DND-41 (cell line): ENCODE measurements at regions not wholly inside any gene's neighbourhood (a gene's known extent, or its start where the extent isn't known, plus 50 kb on each side); places are given as distances from the start of the nearest gene placed in this dataset.

Experiments used
- ATAC-seq: fragments of 200-7000 bp; cut with Tn5 transposase; 3 replicates; pipeline ENCODE4 v1.9.1; 2021; ENCODE audit warnings: low read depth; ENCODE audit not compliant: insufficient read depth
- DNase-seq: peaks from one replicate; pipeline ENCODE4 v3.0.0-alpha.2; 2020
- H2AFZ ChIP-seq: 2 replicates; pipeline ENCODE4 v1.6.0; 2012; ENCODE audit warnings: low read depth, low read length
- H3K27ac ChIP-seq: 2 replicates; pipeline ENCODE4 v1.5.1; 2012; ENCODE audit warnings: low read length, inconsistent platforms
- H3K27me3 ChIP-seq: fragments of 200-600 bp; sonication (generic); 2 replicates; pipeline ENCODE4 v1.6.0; 2012; ENCODE audit warnings: low read length, mild to moderate bottlenecking, inconsistent platforms; ENCODE audit not compliant: insufficient read depth, poor library complexity
- H3K36me3 ChIP-seq: 2 replicates; pipeline ENCODE4 v1.5.1; 2012; ENCODE audit warnings: low read length, inconsistent platforms; ENCODE audit not compliant: insufficient read depth
- H3K4me1 ChIP-seq: 2 replicates; pipeline ENCODE4 v1.5.1; 2012; ENCODE audit warnings: mild to moderate bottlenecking, low read length; ENCODE audit not compliant: insufficient read depth
- H3K4me2 ChIP-seq: 2 replicates; pipeline ENCODE4 v1.6.0; 2012; ENCODE audit warnings: mild to moderate bottlenecking, moderate library complexity, low read length, inconsistent platforms; ENCODE audit not compliant: insufficient read depth
- H3K4me3 ChIP-seq, 2 experiments: fragments of 200-600 bp in 1 of 2; shearing (Covaris generic) in 1 of 2; 2 replicates each; pipeline ENCODE4 v1.5.1; 2012 to 2016; ENCODE audit warnings: inconsistent platforms in 2 of 2, low read length in 2 of 2, mild to moderate bottlenecking in 2 of 2, low read depth in 1 of 2, moderate library complexity in 1 of 2
- H3K79me2 ChIP-seq: 2 replicates; pipeline ENCODE4 v1.6.0; 2012; ENCODE audit warnings: low read length, inconsistent platforms; ENCODE audit not compliant: insufficient read depth
- H3K9ac ChIP-seq: 2 replicates; pipeline ENCODE4 v1.6.0; 2012; ENCODE audit warnings: low read depth, mild to moderate bottlenecking, inconsistent platforms, low read length, moderate library complexity
- H3K9me3 ChIP-seq: 2 replicates; pipeline ENCODE4 v1.5.1; 2012; ENCODE audit warnings: low read length, moderate library complexity, mild to moderate bottlenecking, inconsistent platforms; ENCODE audit not compliant: insufficient read depth, severe bottlenecking
- H4K20me1 ChIP-seq: 2 replicates; pipeline ENCODE4 v1.6.0; 2012; ENCODE audit warnings: low read length; ENCODE audit not compliant: insufficient read depth
- CTCF ChIP-seq: IDR thresholded peaks from 2 replicates; pipeline ENCODE4 v1.5.1; 2012; ENCODE audit warnings: borderline replicate concordance, low read length, moderate library complexity, mild to moderate bottlenecking; ENCODE audit not compliant: poor library complexity, severe bottlenecking; ENCODE audit errors: extremely low read depth
- EZH2 ChIP-seq: IDR thresholded peaks from 3 replicates; pipeline ENCODE4 v1.6.1; 2012; ENCODE audit warnings: borderline replicate concordance, low read depth, mild to moderate bottlenecking, moderate library complexity, low read length, inconsistent platforms; ENCODE audit not compliant: severe bottlenecking

DNA sequence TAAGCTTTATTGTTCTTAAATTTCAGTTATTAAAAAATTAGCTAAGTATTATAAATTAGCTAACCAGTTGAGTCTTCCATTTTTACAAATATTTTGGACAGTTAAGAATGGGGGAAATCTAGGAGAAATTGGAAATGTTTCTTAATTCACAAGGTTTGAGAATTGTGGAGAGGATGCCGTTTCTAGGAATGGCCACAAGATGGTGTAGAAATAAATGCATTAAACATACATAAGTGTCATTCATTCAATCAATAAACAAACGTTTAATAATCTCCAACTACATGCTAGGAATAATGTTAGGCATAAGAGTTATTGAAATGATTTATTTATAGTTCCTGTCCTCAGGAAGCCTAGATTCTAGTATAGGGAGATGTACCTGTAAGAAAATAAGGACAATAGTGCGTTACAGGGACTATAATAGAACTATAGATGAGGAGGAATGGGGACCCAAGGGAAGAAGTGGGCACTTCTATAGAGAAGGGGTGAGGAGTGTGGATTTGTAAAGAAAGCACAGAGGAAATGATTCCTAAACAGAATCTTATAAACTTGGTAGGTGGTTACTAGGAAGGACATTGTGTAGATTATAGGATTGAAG lies 195.7 kb upstream of the ANK2 start:
- no peak for ATAC-seq
- no peak overlapping the region for H3K27ac ChIP-seq
- H4K20me1 ChIP-seq = no peaks in the 10 kb centered on the region
- H3K9me3 ChIP-seq = no peaks in the 10 kb centered on the region
- H3K4me1 ChIP-seq = no peaks in the 10 kb centered on the region
- no peaks in the 10 kb centered on the region for H3K36me3 ChIP-seq
- no peak overlapping the region for H3K9ac ChIP-seq
- no peak for DNase-seq
- H3K79me2 ChIP-seq = no peaks in the 10 kb centered on the region
- no peak overlapping the region for H3K4me2 ChIP-seq
- H3K4me3 ChIP-seq = no peak overlapping the region
- H3K27me3 ChIP-seq = no peaks in the 10 kb centered on the region
- TF ChIP-seq CTCF = peak; percentile 45
- TF ChIP-seq EZH2 = no peak
- no peak overlapping the region for H2AFZ ChIP-seq

DNA sequence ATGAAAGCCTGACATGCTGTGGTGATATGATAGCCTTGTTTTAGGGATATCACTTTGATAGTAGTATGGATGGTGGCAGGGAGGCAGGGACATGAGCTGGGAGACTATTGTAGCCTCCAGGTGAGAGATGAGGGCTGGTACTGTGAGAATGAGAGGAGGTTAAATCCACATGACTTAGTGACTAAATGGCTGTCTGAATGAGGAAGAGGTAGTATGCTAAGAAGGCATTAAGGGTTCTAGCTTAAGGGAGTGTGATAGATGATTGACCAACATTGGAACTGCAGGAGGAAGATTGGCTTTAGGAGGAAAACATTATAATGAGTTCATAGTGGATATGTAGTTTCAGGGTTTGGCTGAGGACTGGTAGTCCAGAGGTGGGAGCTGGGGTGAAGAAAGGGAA lies 195.0 kb upstream of the ANK2 start:
- Histone ChIP-seq H3K27me3 (no peaks in the 10 kb centered on the region), H3K4me2 (no peak overlapping the region), H3K9ac (no peak overlapping the region), H3K4me3 (no peak overlapping the region), H4K20me1 (no peaks in the 10 kb centered on the region), H3K4me1 (no peaks in the 10 kb centered on the region), H3K36me3 (no peaks in the 10 kb centered on the region), H3K79me2 (no peaks in the 10 kb centered on the region), H3K27ac (no peak overlapping the region), H2AFZ (no peak overlapping the region), H3K9me3 (no peaks in the 10 kb centered on the region)
- no peak for DNase-seq
- TF ChIP-seq CTCF (no peak), EZH2 (no peak)
- ATAC-seq = no peak

GRCh38 chr4:112855058-112855457 lies 194.4 kb upstream of the ANK2 start:
- Histone ChIP-seq H3K27me3 (no peaks in the 10 kb centered on the region), H3K4me2 (no peak overlapping the region), H3K9ac (no peak overlapping the region), H3K36me3 (no peaks in the 10 kb centered on the region), H2AFZ (no peak overlapping the region), H4K20me1 (no peaks in the 10 kb centered on the region), H3K4me1 (no peaks in the 10 kb centered on the region), H3K4me3 (no peak overlapping the region), H3K79me2 (no peaks in the 10 kb centered on the region), H3K9me3 (no peaks in the 10 kb centered on the region), H3K27ac (no peak overlapping the region)
- DNase-seq (no peak), ATAC-seq (no peak)
- no peak for TF ChIP-seq CTCF

DNA sequence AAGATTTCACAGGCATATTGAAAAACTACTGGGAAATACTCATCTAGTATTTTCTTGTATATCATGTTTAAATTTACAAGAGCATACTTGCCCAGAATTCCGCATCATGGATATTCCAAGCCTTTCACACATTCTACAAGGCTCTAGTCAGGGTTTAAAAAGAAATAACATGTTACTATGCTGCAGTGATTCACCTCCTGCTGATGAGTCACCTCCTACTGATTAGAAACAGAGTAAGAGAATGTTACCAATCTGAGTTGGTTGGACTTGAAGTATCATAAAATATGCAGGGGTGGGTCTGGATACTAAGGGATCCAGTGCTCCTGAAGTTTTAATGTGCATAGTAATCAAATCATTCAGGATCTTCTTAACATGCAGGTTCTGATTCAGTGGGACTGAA lies 192.0 kb upstream of the ANK2 start:
- Histone ChIP-seq H4K20me1 (no peaks in the 10 kb centered on the region), H2AFZ (no peak overlapping the region), H3K9ac (no peak overlapping the region), H3K27ac (no peak overlapping the region), H3K4me1 (no peaks in the 10 kb centered on the region), H3K4me3 (no peak overlapping the region), H3K79me2 (no peaks in the 10 kb centered on the region), H3K27me3 (no peaks in the 10 kb centered on the region), H3K9me3 (no peaks in the 10 kb centered on the region), H3K4me2 (no peak overlapping the region), H3K36me3 (no peaks in the 10 kb centered on the region)
- DNase-seq = no peak
- no peak for ATAC-seq
- TF ChIP-seq CTCF (no peak), EZH2 (no peak)
